GM12875 (cell line): ENCODE measurements at regions not wholly inside any gene's neighbourhood (a gene's known extent, or its start where the extent isn't known, plus 50 kb on each side); places are given as distances from the start of the nearest gene placed in this dataset.
"Not testable (repeated sequence)": the region's sequence is repeated elsewhere in the genome, so short reads cannot be mapped to it uniquely, and the experiment has no call there.

Experiments used
- H3K4me3 ChIP-seq: one replicate; pipeline ENCODE4 v1.5.1; 2011; ENCODE audit warnings: low read depth, low read length, control low read depth
- TF ChIP-seq, protein P1 (sequence below): IDR thresholded peaks from 2 replicates; pipeline ENCODE4 v1.5.1; 2011; ENCODE audit warnings: low read depth, mild to moderate bottlenecking, control low read depth, inconsistent platforms, low read length, moderate library complexity, borderline replicate concordance; ENCODE audit not compliant: insufficient read depth

DNA sequence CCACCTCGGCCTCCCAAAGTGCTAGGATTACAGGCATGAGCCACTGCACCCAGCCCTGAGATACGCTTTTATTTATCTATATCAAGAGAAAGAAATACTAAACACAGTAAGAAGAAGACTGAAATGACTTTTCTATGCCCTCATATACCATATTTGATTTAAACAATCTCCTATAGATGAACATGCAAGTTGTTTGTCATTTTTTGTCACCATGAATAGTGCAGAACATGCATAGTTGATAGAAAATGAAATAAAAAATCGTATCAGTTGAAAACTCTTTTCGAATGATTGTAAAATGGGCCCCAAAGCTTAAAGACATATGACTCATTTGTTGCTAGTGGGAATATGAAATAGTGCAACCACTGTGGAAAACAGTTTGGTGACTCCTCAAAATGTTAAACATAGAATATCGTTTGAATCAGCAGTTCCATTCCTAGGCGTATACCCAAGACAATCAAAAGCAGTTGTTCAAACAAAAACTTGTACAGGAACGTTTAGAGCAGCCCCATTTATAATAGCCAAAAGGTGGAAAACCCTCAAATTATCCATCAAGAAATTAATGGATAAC, 61.4 kb upstream of the ANKH start:
- TF ChIP-seq, protein P1, sequence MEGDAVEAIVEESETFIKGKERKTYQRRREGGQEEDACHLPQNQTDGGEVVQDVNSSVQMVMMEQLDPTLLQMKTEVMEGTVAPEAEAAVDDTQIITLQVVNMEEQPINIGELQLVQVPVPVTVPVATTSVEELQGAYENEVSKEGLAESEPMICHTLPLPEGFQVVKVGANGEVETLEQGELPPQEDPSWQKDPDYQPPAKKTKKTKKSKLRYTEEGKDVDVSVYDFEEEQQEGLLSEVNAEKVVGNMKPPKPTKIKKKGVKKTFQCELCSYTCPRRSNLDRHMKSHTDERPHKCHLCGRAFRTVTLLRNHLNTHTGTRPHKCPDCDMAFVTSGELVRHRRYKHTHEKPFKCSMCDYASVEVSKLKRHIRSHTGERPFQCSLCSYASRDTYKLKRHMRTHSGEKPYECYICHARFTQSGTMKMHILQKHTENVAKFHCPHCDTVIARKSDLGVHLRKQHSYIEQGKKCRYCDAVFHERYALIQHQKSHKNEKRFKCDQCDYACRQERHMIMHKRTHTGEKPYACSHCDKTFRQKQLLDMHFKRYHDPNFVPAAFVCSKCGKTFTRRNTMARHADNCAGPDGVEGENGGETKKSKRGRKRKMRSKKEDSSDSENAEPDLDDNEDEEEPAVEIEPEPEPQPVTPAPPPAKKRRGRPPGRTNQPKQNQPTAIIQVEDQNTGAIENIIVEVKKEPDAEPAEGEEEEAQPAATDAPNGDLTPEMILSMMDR, result no peak
- H3K4me3 ChIP-seq, result no peak overlapping the region

DNA sequence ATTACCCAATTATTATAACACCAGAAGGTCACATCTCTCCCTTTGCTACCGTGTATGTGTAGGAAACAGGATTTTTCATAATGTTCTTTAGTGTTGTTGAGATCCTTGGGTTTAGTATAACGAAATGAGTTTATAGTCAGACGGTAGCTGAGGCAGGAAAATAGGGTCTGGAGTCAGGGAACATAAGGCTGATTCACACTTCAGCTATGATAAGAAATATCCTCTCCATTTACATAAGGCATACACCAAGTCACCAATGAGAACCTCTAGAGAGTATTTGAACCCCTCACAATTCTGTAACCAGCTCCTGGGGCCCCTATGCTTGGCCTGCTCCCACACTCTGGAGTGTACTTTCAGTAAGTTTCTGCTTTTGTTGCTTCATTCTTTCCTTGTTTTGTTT, 58.9 kb upstream of the ANKH start:
- no peak overlapping the region for H3K4me3 ChIP-seq
- TF ChIP-seq, protein P1, result no peak

DNA sequence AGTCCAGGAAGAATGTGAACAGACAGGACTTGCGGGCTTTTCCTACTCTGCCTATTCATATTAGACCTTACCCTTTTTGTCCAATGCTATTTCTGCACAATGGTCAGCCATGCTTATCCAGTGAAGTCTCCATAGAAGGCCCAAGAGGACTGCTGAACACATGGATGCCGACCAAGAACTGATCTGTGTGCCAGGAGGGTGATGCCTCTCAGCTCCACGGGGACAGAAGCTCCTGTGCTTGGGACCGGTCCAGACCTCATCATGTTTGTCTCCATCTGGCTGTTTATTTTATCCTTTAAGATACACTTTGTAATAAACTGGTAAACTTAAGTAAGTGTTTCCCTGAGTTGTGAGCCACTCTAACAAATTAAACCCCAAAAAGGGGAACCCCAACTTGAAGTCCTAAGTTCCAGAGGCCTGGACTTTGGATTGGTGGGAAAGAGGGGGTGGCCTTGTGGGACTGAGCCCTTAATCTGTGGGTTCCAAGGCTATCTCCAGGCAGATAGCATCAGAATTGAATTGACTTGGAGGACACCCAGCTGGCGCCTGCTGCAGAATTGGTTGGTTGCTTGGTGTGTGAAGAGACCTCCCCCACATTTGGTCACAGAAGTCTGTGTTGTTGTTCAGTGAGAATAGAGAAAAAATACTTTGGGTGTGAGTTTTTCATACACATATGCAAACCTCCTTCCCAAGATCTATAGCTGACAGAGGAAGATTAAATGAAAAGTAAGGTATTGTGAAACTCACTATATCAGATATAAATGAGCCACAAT, 57.9 kb upstream of the ANKH start:
- H3K4me3 ChIP-seq, result no peak overlapping the region
- TF ChIP-seq, protein P1, result no peak

DNA sequence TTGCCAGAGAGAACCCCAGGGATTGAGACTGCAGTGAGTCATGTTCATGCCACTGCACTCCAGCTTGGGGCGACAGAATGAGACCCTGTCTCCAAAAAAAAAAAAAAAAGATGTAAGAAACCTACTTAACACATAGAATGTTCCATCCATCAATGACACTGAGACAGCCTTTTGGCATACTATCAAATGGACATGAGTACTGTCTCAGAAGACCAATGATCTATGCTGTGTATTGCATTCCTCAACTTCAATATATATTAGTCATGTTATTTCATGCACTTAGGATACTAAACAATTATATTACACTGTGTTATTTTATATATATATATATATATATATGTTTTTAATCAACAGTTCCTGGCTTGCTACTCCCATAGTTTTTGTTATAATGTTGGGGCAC, 57.1 kb upstream of the ANKH start:
- TF ChIP-seq, protein P1, result no peak
- H3K4me3 ChIP-seq, result no peak overlapping the region

GRCh38 chr5:14925326-14925725, 53.7 kb upstream of the ANKH start:
- H3K4me3 ChIP-seq, result no peak overlapping the region
- TF ChIP-seq, protein P1, result no peak

DNA sequence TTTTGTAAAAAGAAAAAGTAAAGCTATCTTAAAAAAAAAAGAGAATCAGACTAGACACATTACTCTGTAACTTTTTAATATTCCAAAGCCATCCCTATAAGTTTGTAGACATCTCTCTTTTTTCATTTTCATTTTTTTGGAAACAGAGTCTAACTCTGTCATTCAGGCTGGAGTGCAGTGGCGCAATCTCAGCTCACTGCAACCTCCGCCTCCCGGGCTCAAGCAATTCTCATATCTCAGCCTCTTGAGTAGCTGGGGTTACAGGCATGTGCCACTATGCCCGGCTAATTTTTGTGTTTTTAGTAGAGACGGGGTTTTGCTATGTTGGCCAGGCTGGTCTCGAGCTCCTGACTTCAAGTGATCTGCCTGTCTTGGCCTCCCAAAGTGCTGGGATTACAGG, 51.4 kb upstream of the ANKH start:
- H3K4me3 ChIP-seq, result not testable (repeated sequence)

- TF ChIP-seq, protein P1, result no peak
Measured at GRCh38 chr5:14922456-14922855, 50.9 kb upstream of the ANKH start.

More at GRCh38 chr5:14922456-14922855, 50.9 kb upstream of the ANKH start:
- no peak overlapping the region for H3K4me3 ChIP-seq
